B cell (primary cell): ENCODE measurements at regions not wholly inside any gene's neighbourhood (a gene's known extent, or its start where the extent isn't known, plus 50 kb on each side); places are given as distances from the start of the nearest gene placed in this dataset.

Experiments
- ATAC-seq: fragments of 200-7000 bp; cut with Tn5 transposase; one replicate; pipeline ENCODE4 v1.10.0; 2021; ENCODE audit warnings: low read depth, mild to moderate bottlenecking, moderate number of reproducible peaks, moderate library complexity
- CTCF ChIA-PET: fragments of 350-600 bp; sonication (Branson Sonifier 250); formaldehyde crosslinking; loops from one replicate; lab custom pipeline; 2021; ENCODE audit warnings: antibody characterized with exemption, inconsistent platforms; lab: Charles Lee
- POLR2A ChIA-PET: fragments of 350-600 bp; sonication (Branson Sonifier 250); formaldehyde crosslinking; loops from one replicate; lab custom pipeline; 2021; ENCODE audit warnings: antibody characterized with exemption; lab: Charles Lee
- DNase-seq: peaks from one replicate; pipeline ENCODE4 v3.0.0; 2013
- H2AFZ ChIP-seq: 2 replicates; pipeline ENCODE4 v1.6.1; 2012; ENCODE audit warnings: mild to moderate bottlenecking, low read depth, low read length; ENCODE audit not compliant: insufficient read depth, poor library complexity, severe bottlenecking
- H3K27ac ChIP-seq, 2 donors: 1 replicate in 1 of 2; 2 replicates in 1 of 2; pipeline ENCODE4 v1.5.1; 2012 to 2013; ENCODE audit warnings: low read length in 2 of 2, mild to moderate bottlenecking in 2 of 2, moderate library complexity in 1 of 2
- H3K27me3 ChIP-seq, 4 experiments: fragments of 200-600 bp in 1 of 4; sonication (generic) in 1 of 4; replicated peaks in 1 of 4; 1 replicate in 2 of 4; 2 replicates in 2 of 4; pipeline versions ENCODE4 v1.6.1 to v1.7.0; 2013 to 2016; ENCODE audit warnings: low read length in 3 of 4, mild to moderate bottlenecking in 2 of 4, mixed read lengths in 1 of 4, moderate library complexity in 1 of 4; ENCODE audit not compliant: insufficient read depth in 4 of 4, control insufficient read depth in 3 of 4; ENCODE audit errors: control extremely low read depth in 1 of 4
- H3K36me3 ChIP-seq, 2 experiments: replicated peaks in 1 of 2; 1 replicate in 1 of 2; 2 replicates in 1 of 2; pipeline versions ENCODE4 v1.6.1 to v1.7.1; 2013; ENCODE audit warnings: low read length in 1 of 2; ENCODE audit not compliant: insufficient read depth in 2 of 2, control insufficient read depth in 1 of 2; ENCODE audit errors: control extremely low read depth in 1 of 2, extremely low read depth in 1 of 2
- H3K4me1 ChIP-seq, 2 donors: fragments of 200-600 bp in 1 of 2; sonication (generic) in 1 of 2; 1 replicate in 1 of 2; 2 replicates in 1 of 2; pipeline versions ENCODE4 v1.5.1 to v1.6.1; 2013 to 2017; ENCODE audit warnings: low read length in 2 of 2; ENCODE audit not compliant: control insufficient read depth in 2 of 2, insufficient read depth in 2 of 2
- H3K4me2 ChIP-seq: replicated peaks from 2 replicates; pipeline ENCODE3; 2012; ENCODE audit warnings: mild to moderate bottlenecking, low read depth, low read length; ENCODE audit not compliant: poor library complexity, severe bottlenecking
- H3K4me3 ChIP-seq, 5 experiments: fragments of 200-600 bp in 1 of 5; sonication (generic) in 1 of 5; 1 replicate in 3 of 5; 2 replicates in 2 of 5; pipeline versions ENCODE4 v1.5.1 to v1.7.0; 2011 to 2016; ENCODE audit warnings: low read length in 4 of 5, mild to moderate bottlenecking in 4 of 5, low read depth in 2 of 5, control low read depth in 1 of 5, moderate library complexity in 1 of 5; ENCODE audit not compliant: insufficient read depth in 1 of 5; ENCODE audit errors: control extremely low read depth in 1 of 5, extremely low read depth in 1 of 5
- H3K79me2 ChIP-seq: fragments of 200-600 bp; sonication (generic); one replicate; pipeline ENCODE4 v1.6.0; 2016; ENCODE audit warnings: low read length; ENCODE audit not compliant: control insufficient read depth, insufficient read depth
- H3K9ac ChIP-seq: fragments of 200-600 bp; sonication (generic); 2 replicates; pipeline ENCODE4 v1.6.1; 2017; ENCODE audit warnings: mild to moderate bottlenecking, low read length, moderate library complexity
- H3K9me3 ChIP-seq, 3 donors: one replicate each; pipeline versions ENCODE4 v1.6.1 to v1.7.1; 2013; ENCODE audit warnings: low read length in 2 of 3; ENCODE audit not compliant: control insufficient read depth in 2 of 3, insufficient read depth in 1 of 3; ENCODE audit errors: control extremely low read depth in 1 of 3
- H4K20me1 ChIP-seq: 2 replicates; pipeline ENCODE4 v1.6.0; 2012; ENCODE audit warnings: mild to moderate bottlenecking, low read length; ENCODE audit not compliant: insufficient read depth, control insufficient read depth, poor library complexity, severe bottlenecking
- H3K27ac Mint-ChIP-seq: one replicate; pipeline ENCODE4 v1.8.0; 2021; ENCODE audit warnings: mixed read lengths
- H3K27me3 Mint-ChIP-seq: one replicate; pipeline ENCODE4 v1.8.0; 2021; ENCODE audit warnings: mixed read lengths
- H3K4me1 Mint-ChIP-seq: one replicate; pipeline ENCODE4 v1.8.0; 2021; ENCODE audit warnings: mixed read lengths
- H3K4me3 Mint-ChIP-seq: one replicate; pipeline ENCODE4 v1.8.0; 2021; ENCODE audit warnings: mixed read lengths
- H3K9me3 Mint-ChIP-seq: one replicate; pipeline ENCODE4 v1.8.0; 2022; ENCODE audit warnings: mixed read lengths; ENCODE audit not compliant: insufficient read depth
- EZH2 ChIP-seq: IDR thresholded peaks from 2 replicates; pipeline ENCODE4 v1.6.1; 2012; ENCODE audit warnings: borderline replicate concordance, low read depth, mild to moderate bottlenecking, moderate library complexity, low read length; ENCODE audit not compliant: insufficient read depth, poor library complexity, severe bottlenecking
- WGBS: methylation state at CpG from one replicate; pipeline ENCODE4 v1.1.5; 2013; ENCODE audit warnings: missing lambda C conversion rate; ENCODE audit not compliant: insufficient coverage; 5-methylcytosine and 5-hydroxymethylcytosine counted together
- intact Hi-C: fragments of 100-400 bp; cut with micrococcal nuclease; formaldehyde crosslinking; loops from one replicate; pipeline ENCODE4 v1.10.0; 2022
- TF ChIP-seq, protein P1 (sequence below): fragments of 200-600 bp; IDR thresholded peaks from one replicate; pipeline ENCODE4 v1.8.0; 2022; ENCODE audit warnings: antibody characterized with exemption, mild to moderate bottlenecking

DNA sequence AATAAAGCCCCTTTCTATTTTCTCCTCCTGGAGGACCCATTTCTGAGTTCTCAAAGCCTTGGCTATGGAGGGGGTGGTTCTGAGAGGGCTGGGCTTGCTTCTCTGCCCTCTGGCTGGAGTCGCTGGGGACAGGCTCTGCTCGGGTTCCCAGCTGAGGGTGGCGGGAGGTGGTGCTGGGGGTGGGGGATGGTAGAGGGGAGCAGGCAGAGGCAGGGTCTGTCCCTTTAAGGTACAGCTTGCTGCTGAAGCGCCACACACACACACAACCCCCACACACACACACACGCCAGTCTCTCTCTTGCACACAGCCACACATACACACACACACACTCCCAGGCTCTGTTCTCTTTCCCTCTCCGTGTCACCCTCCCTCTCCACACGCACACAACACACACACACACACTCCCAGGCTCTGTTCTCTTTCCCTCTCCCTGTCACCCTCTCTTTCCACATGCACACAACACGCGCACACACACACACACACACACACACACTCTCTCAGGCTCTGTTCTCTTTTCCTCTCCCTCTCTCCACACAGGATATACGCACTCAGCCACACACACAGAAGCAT, 69.8 kb upstream of the SSBP3 start:
- peaks cover 12% of the 10 kb centered on the region for H3K27me3 Mint-ChIP-seq
- intact Hi-C loops = loop anchor here (2.0 kb wide), 1 partner anchor 13 kb away; no protein-coding TSS in a partner anchor
- H3K9me3 ChIP-seq = no peaks in the 10 kb centered on the region
- peak overlapping the region; percentile 73 for H2AFZ ChIP-seq
- no peaks in the 10 kb centered on the region for H4K20me1 ChIP-seq
- 32% methylated on average over 4 of the region's 10 CpGs for WGBS
- H3K9ac ChIP-seq = peak overlapping the region; percentile 62
- H3K4me3 Mint-ChIP-seq = peak overlapping the region; percentile 78
- peaks cover 49% of the 10 kb centered on the region for H3K4me1 Mint-ChIP-seq
- TF ChIP-seq, protein P1, sequence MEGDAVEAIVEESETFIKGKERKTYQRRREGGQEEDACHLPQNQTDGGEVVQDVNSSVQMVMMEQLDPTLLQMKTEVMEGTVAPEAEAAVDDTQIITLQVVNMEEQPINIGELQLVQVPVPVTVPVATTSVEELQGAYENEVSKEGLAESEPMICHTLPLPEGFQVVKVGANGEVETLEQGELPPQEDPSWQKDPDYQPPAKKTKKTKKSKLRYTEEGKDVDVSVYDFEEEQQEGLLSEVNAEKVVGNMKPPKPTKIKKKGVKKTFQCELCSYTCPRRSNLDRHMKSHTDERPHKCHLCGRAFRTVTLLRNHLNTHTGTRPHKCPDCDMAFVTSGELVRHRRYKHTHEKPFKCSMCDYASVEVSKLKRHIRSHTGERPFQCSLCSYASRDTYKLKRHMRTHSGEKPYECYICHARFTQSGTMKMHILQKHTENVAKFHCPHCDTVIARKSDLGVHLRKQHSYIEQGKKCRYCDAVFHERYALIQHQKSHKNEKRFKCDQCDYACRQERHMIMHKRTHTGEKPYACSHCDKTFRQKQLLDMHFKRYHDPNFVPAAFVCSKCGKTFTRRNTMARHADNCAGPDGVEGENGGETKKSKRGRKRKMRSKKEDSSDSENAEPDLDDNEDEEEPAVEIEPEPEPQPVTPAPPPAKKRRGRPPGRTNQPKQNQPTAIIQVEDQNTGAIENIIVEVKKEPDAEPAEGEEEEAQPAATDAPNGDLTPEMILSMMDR = no peak
- TF ChIP-seq EZH2 = no peak
- peak overlapping the region; percentile 24 to 63 for H3K27ac ChIP-seq
- no peaks in the 10 kb centered on the region for H3K36me3 ChIP-seq
- H3K9me3 Mint-ChIP-seq = no peaks in the 10 kb centered on the region
- CTCF ChIA-PET = interaction anchor here (0.6 to 1.3 kb wide), 2 partner anchors 69 to 71 kb away, joined by 3 to 4 read pairs; no protein-coding TSS in a partner anchor
- POLR2A ChIA-PET = interaction anchor here (0.5 to 0.6 kb wide), 2 partner anchors 10 to 528 kb away, joined by 3 to 4 read pairs; no protein-coding TSS in a partner anchor
- no peak overlapping the region for H3K27ac Mint-ChIP-seq
- peak overlapping the region in 2 of 5 experiments; percentile 42 to 62 for H3K4me3 ChIP-seq
- H3K4me2 ChIP-seq = peak overlapping the region; percentile 91
- ATAC-seq (no peak), DNase-seq (peak; percentile 29)
- H3K27me3 ChIP-seq = peaks cover 0 to 18% (median 3%) of the 10 kb centered on the region in 4 experiments
- no peaks in the 10 kb centered on the region for H3K79me2 ChIP-seq
- peaks cover 45 to 52% of the 10 kb centered on the region in 2 donors for H3K4me1 ChIP-seq

DNA sequence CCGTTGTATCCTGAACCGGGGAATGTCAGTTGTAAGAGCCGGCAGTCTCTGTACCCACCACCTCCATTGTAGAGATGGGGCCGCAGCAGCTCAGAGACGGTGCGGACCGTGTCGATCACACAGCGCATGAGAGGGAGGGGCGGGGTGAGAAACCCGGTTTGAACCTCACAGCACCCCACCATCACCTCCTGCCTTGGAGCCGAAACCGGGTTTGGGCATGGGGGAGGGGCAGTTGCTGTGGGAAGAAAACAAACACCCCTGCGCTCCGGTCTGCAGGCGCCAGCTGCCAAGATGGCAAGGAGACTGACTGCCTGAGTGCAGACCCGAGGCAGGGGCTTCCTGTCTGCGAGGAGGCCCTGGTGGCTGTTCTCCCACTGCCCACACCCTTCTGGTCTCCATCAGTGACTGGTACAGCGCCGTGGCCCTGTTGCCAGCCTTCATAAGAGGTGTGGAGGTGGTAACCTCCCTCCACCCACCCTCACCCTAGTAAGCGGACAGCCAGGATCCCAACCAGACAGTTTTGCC, 69.2 kb upstream of the SSBP3 start:
- intact Hi-C loops = loop anchor here (2.0 kb wide), 1 partner anchor 13 kb away; no protein-coding TSS in a partner anchor
- no peaks in the 10 kb centered on the region for H3K36me3 ChIP-seq
- peak overlapping the region; percentile 24 to 63 for H3K27ac ChIP-seq
- H4K20me1 ChIP-seq = no peaks in the 10 kb centered on the region
- H3K4me3 ChIP-seq = peak overlapping the region in 4 of 5 experiments; percentile 42 to 62 (median 52)
- Mint-ChIP-seq H3K27me3 (peaks cover 12% of the 10 kb centered on the region), H3K9me3 (no peaks in the 10 kb centered on the region), H3K4me3 (peak overlapping the region; percentile 78), H3K27ac (peak overlapping the region; percentile 82), H3K4me1 (peaks cover 44% of the 10 kb centered on the region)
- H3K27me3 ChIP-seq = peaks cover 0 to 18% (median 3%) of the 10 kb centered on the region in 4 experiments
- POLR2A ChIA-PET = interaction anchor here (0.6 kb wide), 2 partner anchors 14 to 528 kb away, joined by 4 read pairs; no protein-coding TSS in a partner anchor
- CTCF ChIA-PET = interaction anchor here (0.6 to 1.3 kb wide), 3 partner anchors 68 to 71 kb away, joined by 3 to 4 read pairs (median 3); partner anchors contain the start of gene SSBP3
- H2AFZ ChIP-seq = peak overlapping the region; percentile 73
- peak overlapping the region; percentile 62 for H3K9ac ChIP-seq
- H3K79me2 ChIP-seq = no peaks in the 10 kb centered on the region
- H3K4me1 ChIP-seq = peaks cover 40 to 46% of the 10 kb centered on the region in 2 donors
- no peak for TF ChIP-seq EZH2
- TF ChIP-seq, protein P1 = no peak
- H3K9me3 ChIP-seq = no peaks in the 10 kb centered on the region
- peak; percentile 55 for ATAC-seq
- peak overlapping the region; percentile 91 for H3K4me2 ChIP-seq
- peak; percentile 60 for DNase-seq
- WGBS = 2% methylated on average over 5 of the region's 21 CpGs
